ENCODE measurements at regions not wholly inside any gene's neighbourhood (a gene's known extent, or its start where the extent isn't known, plus 50 kb on each side); places are given as distances from the start of the nearest gene placed in this dataset.

DNA sequence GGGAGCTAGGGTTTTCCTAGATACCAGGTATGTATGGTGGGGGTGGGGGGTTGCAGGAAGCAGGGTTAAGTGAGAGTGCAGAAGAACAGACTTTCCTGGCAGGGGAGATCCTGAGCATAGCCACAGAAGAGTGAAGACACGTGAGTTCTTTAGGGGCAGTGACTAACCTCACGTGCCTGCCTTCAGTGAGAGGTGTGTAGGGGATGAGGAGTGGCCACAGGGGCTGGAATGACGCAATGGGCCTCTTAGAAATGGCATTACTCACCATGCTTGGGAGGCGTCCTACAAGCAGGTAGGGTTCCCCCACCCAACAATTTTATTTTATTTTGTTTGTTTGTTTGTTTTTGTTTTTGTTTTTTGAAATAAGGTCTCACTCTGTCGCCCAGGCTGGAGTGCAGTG, 698.6 kb upstream of the NRP1 start:
- Histone ChIP-seq H2BK12ac (ENCODE audit: insufficient read length, low read depth, low read length) (no peak overlapping the region), H2AFZ (ENCODE audit: low read length) (no peak overlapping the region), H2AK5ac (ENCODE audit: insufficient read length, low read length) (no peak overlapping the region), H3K23ac (ENCODE audit: insufficient read length, low read depth, low read length) (no peak overlapping the region), H3K9ac (ENCODE audit: extremely low read depth, insufficient read length, low read length) (no peak overlapping the region), H3K4ac (ENCODE audit: low read depth, low read length) (no peak overlapping the region), H3K79me2 (ENCODE audit: insufficient read depth, low read length) (no peaks in the 10 kb centered on the region), H3K4me2 (ENCODE audit: insufficient read depth, insufficient read length, low read length) (no peak overlapping the region), H3K23me2 (ENCODE audit: insufficient read length, low read depth, low read length, poor library complexity, severe bottlenecking) (no peaks in the 10 kb centered on the region), H3K27me3 (ENCODE audit: insufficient read depth, low read length) (no peaks in the 10 kb centered on the region), H3K27ac (ENCODE audit: insufficient read length, low read depth, low read length) (no peak overlapping the region), H2BK15ac (ENCODE audit: low read depth, low read length) (no peak overlapping the region), H4K5ac (ENCODE audit: insufficient read length, low read depth, low read length) (no peak overlapping the region), H4K20me1 (ENCODE audit: control insufficient read depth, insufficient read depth, insufficient read length) (no peaks in the 10 kb centered on the region), H3K4me1 (ENCODE audit: insufficient read depth, low read length) (no peaks in the 10 kb centered on the region), H2BK20ac (ENCODE audit: low read depth, low read length, poor library complexity, severe bottlenecking) (no peak overlapping the region), H3K14ac (ENCODE audit: insufficient read depth, low read length) (no peak overlapping the region), H3T11ph (ENCODE audit: low read length) (no peak overlapping the region), H4K8ac (replicated peaks; ENCODE audit: insufficient read length, low read depth, low read length) (no peak overlapping the region), H3K79me1 (ENCODE audit: insufficient read depth, low read depth, low read length, poor library complexity, severe bottlenecking) (no peaks in the 10 kb centered on the region), H2BK5ac (ENCODE audit: insufficient read length, low read length) (no peak overlapping the region), H3K9me3 (ENCODE audit: control insufficient read depth, low read depth, low read length) (no peaks in the 10 kb centered on the region), H3K56ac (ENCODE audit: insufficient read length, low read depth, low read length) (no peak overlapping the region), H2BK120ac (ENCODE audit: low read depth, low read length, poor library complexity, severe bottlenecking) (no peak overlapping the region), H4K91ac (ENCODE audit: insufficient read length, low read depth, low read length) (no peak overlapping the region), H3K18ac (ENCODE audit: insufficient read length, low read depth, low read length) (no peak overlapping the region)
- Mint-ChIP-seq H3K9me3 (peaks cover 3 to 11% of the 10 kb centered on the region in 2 experiments; a peak in 4 of 5 replicates), H3K27me3 (ENCODE audit: low read depth) (no peaks in the 10 kb centered on the region), H3K4me3 (no peak overlapping the region), H3K4me1 (no peaks in the 10 kb centered on the region), H3K36me3 (ENCODE audit: insufficient read depth in 1 of 3, low read depth in 3 of 3) (peaks cover 0 to 6% (median 2%) of the 10 kb centered on the region in 3 experiments; a peak in 4 of 7 replicates), H3K27ac (no peak overlapping the region)
- DNase-seq, result no peak
- TF ChIP-seq, protein P1, sequence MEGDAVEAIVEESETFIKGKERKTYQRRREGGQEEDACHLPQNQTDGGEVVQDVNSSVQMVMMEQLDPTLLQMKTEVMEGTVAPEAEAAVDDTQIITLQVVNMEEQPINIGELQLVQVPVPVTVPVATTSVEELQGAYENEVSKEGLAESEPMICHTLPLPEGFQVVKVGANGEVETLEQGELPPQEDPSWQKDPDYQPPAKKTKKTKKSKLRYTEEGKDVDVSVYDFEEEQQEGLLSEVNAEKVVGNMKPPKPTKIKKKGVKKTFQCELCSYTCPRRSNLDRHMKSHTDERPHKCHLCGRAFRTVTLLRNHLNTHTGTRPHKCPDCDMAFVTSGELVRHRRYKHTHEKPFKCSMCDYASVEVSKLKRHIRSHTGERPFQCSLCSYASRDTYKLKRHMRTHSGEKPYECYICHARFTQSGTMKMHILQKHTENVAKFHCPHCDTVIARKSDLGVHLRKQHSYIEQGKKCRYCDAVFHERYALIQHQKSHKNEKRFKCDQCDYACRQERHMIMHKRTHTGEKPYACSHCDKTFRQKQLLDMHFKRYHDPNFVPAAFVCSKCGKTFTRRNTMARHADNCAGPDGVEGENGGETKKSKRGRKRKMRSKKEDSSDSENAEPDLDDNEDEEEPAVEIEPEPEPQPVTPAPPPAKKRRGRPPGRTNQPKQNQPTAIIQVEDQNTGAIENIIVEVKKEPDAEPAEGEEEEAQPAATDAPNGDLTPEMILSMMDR (conservative IDR thresholded peaks at IDR 0.05), result no peak
- whole genome bisulfite sequencing (ENCODE audit: extremely low coverage, insufficient read length, low lambda C conversion rate), result no CpG with 5 or more reads among the region's 5 CpGs

All from H9 (cell line).